GM23248 (cell line): ENCODE measurements at regions not wholly inside any gene's neighbourhood (a gene's known extent, or its start where the extent isn't known, plus 50 kb on each side); places are given as distances from the start of the nearest gene placed in this dataset.

ENCODE experiments used
- EZH2 ChIP-seq: fragments of 200-600 bp; sonication (generic); IDR thresholded peaks from 2 replicates; pipeline ENCODE4 v1.6.1; 2018; ENCODE audit warnings: antibody characterized with exemption, mild to moderate bottlenecking; ENCODE audit not compliant: insufficient read depth, poor library complexity, severe bottlenecking
- EZH2phosphoT487 ChIP-seq: fragments of 200-600 bp; sonication (generic); IDR thresholded peaks from 2 replicates; pipeline ENCODE4 v1.6.1; 2018; ENCODE audit warnings: antibody characterized with exemption, moderate library complexity, mild to moderate bottlenecking, low read depth; ENCODE audit not compliant: insufficient read depth

- TF ChIP-seq EZH2phosphoT487 = no peak
- no peak for TF ChIP-seq EZH2
These were observed 191.9 kb upstream of the MPHOSPH6 start for GRCh38 chr16:82361885-82362284.
